HG03439 (cell line): ENCODE measurements at regions not wholly inside any gene's neighbourhood (a gene's known extent, or its start where the extent isn't known, plus 50 kb on each side); places are given as distances from the start of the nearest gene placed in this dataset.
"Not testable (repeated sequence)": the region's sequence is repeated elsewhere in the genome, so short reads cannot be mapped to it uniquely, and the experiment has no call there.

Source experiments
- ATAC-seq: cut with Tn5 transposase; IDR thresholded peaks from one replicate; pipeline ENCODE4 v1.9.1; 2021; ENCODE audit warnings: mild to moderate bottlenecking, moderate library complexity; ENCODE audit not compliant: unreplicated experiment

DNA sequence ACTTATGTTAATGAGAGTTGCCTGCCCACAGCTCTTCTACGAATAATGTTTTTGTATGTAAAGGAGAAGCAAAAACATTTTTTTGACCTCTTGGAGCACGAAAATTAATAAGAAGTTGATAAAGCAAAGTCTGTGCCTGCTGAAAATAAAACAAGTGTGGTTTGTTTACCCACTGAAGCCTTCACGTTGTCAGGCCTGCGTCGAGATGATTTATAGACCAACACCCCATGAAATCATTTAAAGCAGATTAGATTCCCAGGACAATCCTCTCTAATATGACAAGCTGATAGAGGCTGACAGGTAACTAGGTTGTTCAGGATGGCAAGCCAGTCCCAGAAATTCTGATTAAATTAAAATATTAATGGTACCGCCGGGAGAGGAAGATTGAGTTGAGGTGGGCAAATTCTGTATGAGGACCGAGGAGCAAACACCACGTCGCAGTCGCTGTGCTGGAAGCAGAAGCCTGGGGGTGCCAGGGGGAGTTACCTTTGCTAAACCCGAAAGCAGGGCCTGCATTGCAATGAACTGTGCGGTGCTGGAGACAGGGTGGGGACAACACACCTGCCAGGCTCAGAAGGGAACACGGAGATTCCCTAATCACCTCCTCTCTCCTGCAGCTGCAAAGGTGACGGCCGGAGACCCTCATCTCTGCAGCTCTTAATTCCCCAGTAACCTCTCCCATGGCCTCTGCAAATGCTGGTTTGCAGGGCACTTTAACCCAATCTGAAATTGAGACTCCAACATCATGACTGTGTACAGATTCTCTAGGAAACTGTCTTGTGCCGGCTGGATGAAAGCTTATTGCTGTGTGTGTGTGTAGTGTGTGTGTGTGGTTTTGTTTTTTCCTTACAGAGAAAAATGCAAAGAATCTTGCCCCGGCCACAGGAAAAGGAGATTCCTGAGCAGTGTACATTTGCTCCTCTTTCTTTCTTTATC lies 2805.9 kb downstream of the RPIA start:
- ATAC-seq: not testable (repeated sequence)

DNA sequence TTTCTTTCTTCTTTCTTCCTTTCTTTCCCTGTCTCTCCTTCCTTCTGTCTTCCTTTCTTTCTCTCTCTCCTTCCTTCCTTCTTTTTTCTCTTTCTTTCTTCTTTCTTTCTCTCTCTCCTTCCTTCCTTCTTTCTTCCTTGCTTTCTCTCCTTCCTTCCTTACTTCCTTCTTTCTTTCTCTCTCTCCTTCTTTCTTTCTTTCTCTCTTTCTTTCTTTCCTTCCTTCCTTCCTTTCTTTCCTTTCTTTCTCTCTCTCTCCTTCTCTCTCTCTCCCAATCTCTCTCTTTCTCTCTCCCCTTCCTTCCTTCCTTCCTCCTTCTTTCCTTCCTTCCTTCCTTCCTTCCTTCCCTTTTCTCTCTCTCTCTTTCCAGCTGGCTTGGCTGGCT lies 2806.6 kb downstream of the RPIA start:
- ATAC-seq: not testable (repeated sequence)

DNA sequence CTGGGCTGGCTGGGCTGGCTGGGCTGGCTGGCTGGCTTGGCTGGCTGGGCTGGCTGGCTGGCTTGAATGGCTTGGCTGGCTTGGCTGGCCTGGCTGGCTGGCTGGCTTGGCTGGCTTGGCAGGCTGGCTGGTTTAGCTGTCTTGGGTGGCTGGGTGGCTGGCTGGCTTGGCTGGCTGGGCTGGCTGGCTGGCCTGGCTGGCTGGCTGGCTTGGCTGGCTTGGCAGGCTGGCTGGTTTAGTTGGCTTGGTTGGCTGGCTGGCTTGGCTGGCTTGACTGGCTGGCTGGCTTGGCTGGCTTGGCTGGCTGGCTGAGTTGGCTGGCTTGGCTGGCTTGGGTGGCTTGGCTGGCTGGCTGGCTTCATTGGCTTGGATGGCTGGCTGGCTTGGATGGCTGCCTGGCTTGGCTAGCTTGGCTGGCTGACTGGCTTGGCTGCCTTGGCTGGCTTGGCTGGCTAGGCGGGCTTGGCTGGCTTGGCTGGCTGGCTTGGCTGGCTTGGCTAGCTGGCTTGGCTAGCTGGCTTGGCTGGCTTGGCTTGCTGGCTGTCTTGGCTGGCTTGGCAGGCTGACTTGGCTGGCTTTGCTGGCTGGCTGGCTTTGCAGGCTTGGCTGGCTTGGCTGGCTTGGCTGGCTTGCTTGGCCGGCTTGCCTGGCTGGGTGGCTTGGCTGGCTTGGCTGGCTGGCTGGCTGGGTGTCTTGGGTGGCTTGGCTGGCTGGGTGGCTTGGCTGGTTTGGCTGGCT lies 2807.2 kb downstream of the RPIA start:
- ATAC-seq: not testable (repeated sequence)

- not testable (repeated sequence) for ATAC-seq
Measured at GRCh38 chr2:91499431-91500050, 2808.1 kb downstream of the RPIA start.

DNA sequence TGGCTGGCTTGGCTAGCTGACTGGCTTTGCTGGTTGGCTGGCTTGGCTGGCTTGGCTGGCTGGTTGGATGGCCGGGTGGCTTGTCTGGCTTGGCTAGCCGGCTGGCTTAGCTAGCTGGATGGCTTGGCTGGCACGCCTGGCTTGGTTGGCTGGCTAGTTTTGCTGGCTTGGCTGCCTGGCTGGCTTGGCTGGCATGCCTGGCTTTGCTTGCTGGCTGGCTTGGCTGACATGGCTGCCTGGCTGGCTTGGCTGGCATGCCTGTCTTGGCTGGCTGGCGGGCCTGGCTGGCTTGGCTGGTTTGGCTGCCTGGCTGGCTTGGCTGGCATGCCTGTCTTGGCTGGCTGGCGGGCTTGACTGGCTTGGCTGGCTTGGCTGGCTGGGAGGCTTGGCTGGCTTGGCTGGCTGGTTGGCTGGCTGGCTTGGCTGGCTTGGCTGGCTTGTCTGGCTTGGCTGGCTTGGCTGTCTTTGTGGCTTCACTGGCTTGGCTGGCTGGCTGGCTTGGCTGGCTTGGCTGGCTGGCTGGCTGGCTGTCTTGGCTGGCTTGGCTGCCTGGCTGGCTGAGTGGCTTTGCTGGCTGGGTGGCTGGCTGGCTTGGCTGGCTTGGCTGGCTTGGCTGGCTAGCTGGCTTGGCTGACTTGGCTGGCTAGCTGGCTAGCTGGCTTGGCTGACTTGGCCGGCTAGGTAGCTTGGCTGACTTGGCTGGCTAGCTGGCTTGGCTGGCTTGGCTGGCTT lies 2808.9 kb downstream of the RPIA start:
- ATAC-seq: not testable (repeated sequence)

- ATAC-seq: not testable (repeated sequence)
Measured at GRCh38 chr2:91500978-91501310, 2809.5 kb downstream of the RPIA start.

- not testable (repeated sequence) for ATAC-seq
Measured at GRCh38 chr2:91501481-91502080, 2810.1 kb downstream of the RPIA start.

DNA sequence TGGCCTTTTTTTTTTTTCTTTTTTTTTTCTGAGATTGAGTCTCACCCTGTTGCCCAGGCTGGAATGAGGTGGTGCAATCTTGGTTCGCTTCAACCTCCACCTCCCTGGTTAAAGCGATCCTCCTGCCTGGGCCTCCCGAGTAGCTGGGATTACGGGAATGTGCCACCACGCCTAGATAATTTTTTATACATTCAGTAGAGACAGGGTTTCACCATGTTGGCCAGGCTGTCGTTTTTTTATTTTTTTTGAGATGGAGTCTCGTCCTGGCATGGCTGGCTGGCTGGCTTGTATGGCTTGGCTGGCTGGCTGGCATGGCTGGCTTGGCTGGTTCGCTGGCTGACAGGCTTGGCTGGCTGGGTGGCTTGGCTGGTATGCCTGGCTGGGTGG lies 2812.1 kb downstream of the RPIA start:
- ATAC-seq: not testable (repeated sequence)

DNA sequence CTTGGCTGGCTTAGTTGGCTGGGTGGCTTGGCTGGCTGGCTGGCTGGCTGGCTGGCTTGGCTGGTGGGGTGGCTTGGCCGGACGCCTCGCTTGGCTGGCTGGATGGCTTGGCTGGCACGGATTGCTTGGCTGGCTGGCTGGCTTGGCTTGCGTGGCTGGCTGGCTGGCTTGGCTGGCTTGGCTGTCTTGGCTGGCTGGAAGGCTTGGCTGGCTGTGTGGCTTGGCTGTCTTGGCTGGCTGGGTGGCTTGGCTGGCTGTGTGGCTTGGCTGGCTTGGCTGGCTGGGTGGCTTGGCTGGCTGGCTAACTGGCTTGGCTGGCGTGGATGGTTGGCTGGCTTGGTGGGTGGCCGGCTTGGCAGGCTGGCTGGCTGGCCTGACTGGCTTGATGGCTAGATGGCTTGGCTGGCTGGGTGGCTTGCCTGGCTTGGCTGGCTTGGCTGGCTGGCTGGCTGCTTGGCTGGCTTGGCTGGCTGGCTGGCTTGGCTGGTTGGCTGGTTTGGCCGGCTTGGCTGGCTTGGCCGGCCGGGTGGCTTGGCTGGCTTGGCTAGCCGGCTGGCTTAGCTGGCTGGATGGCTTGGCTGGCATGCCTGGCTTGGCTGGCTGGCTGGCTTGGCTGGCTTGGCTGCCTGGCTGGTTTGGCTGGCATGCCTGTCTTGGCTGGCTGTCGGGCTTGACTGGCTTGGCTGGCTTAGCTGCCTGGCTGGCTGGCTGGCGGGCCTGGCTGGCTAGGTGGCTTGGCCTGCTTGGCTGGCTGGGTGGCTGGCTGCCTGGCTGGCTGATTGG lies 2812.7 kb downstream of the RPIA start:
- not testable (repeated sequence) for ATAC-seq

- ATAC-seq: not testable (repeated sequence)
Measured at GRCh38 chr2:91508816-91509215, 2817.3 kb downstream of the RPIA start.

GRCh38 chr2:91509276-91509675 lies 2817.8 kb downstream of the RPIA start:
- not testable (repeated sequence) for ATAC-seq

GRCh38 chr2:91511166-91511565 lies 2819.7 kb downstream of the RPIA start:
- not testable (repeated sequence) for ATAC-seq

- not testable (repeated sequence) for ATAC-seq
Measured at GRCh38 chr2:91515966-91516365, 2824.5 kb downstream of the RPIA start.

GRCh38 chr2:91516669-91517068 lies 2825.2 kb downstream of the RPIA start:
- not testable (repeated sequence) for ATAC-seq

DNA sequence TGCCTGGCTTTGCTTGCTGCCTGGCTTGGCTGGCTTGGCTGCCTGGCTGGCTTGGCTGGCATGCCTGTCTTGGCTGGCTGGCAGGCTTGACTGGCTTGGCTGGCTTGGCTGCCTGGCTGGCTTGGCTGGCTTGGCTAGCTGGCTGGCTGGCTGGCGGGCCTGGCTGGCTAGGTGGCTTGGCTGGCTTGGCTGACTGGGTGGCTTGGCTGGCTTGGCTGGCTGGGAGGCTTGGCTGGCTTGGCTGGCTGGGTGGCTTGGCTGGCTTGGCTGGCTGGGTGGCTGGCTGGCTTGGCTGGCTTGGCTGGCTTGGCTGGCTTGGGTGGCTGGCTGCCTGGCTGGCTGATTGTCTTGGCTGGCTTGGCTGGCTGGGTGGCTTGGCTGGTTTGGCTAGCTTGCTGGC lies 2826.4 kb downstream of the RPIA start:
- ATAC-seq: not testable (repeated sequence)

GRCh38 chr2:91518361-91518981 lies 2827.0 kb downstream of the RPIA start:
- not testable (repeated sequence) for ATAC-seq

- ATAC-seq: not testable (repeated sequence)
Measured at GRCh38 chr2:91519359-91519758, 2827.9 kb downstream of the RPIA start.

DNA sequence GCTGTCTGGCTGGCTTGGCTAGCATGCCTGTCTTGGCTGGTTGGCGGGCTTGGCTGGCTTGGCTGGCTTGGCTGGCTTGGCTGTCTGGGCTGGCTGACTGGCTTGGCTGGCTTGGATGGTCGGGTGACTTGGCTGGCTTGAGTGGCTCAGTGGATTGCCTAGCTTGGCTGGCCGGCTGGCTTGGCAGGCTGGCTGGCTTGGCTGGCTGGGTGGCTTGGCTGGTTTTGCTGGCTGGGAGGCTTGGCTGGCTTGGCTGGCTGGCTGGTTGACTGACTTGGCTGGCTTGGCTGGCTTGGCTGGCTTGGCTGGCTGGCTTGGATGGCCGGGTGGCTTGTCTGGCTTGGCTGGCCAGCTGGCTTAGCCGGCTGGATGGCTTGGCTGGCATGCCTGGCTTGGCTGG lies 2828.4 kb downstream of the RPIA start:
- ATAC-seq: not testable (repeated sequence)

DNA sequence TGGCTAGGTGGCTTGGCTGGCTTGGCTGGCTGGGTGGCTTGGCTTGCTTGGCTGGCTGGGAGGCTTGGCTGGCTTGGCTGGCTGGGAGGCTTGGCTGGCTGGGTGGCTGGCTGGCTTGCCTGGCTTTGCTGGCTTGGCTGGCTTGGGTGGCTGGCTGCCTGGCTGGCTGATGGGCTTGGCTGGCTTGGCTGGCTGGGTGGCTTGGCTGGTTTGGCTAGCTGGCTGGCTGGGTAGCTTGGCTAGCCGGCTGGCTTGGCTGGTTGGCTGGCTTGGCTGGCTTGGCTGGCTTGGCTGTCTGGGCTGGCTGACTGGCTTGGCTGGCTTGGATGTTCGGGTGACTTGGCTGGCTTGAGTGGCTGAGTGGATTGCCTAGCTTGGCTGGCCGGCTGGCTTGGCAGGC lies 2829.1 kb downstream of the RPIA start:
- not testable (repeated sequence) for ATAC-seq
